GM03348 (cell line): ENCODE measurements at regions not wholly inside any gene's neighbourhood (a gene's known extent, or its start where the extent isn't known, plus 50 kb on each side); places are given as distances from the start of the nearest gene placed in this dataset.
"Not testable (repeated sequence)": the region's sequence is repeated elsewhere in the genome, so short reads cannot be mapped to it uniquely, and the experiment has no call there.

Experiments used
- DNase-seq: peaks from one replicate; pipeline ENCODE4 v3.0.0; 2012; ENCODE audit warnings: low spot score

DNA sequence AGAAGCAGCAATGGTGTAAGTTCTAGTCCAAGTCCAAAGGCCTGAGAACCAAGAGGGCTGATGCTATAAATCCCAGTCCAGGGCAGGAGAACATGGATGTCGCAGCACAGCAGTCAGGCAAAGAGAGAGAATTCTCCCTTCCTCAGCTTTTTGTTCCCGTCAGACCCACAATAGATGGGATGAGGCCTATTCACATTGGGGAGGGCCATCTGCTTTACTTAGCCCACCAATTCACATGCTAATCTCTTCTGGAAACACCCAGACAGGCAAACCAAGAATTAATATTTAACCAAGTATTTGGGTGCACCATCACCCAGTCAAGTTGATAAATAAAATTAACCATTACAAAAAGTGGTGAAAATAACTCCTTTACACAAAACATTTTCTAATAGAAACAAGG lies 511.7 kb upstream of the UBE2E2 start:
- DNase-seq: no peak

DNA sequence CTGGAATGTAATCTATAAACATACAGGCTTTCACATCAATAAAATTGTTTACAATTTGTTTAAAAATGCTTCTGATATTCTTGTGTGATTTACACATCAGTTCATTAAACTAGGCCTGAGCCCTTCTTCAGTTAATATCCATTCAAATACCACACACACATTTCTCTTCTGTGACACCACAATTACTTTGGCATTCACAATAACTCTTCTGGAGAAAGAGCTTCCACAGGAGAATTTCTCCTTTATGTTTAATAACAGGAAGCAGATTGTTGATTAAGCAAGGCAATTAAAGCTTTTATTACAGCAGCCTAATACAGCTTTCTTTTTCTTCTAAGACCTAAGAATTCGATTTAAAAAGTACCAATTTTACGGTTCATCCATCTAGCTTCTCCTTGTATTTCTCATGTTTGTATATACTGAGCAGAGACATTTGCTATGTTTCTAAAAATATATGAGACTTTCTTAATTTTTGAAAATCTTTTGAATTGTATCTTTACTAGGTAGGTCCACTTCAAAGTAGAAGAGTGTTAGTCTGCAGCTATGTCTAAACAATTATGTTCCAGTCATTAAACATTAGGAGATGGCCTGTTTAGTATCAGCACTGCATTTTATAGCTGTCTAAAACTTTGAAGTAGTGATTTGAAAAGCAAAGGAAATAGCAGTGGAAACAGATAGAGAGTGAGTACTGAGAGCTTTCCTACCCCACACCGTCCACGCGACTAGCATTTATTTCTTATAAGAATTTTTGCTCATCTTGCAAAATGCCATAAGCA lies 511.1 kb upstream of the UBE2E2 start:
- no peak for DNase-seq

DNA sequence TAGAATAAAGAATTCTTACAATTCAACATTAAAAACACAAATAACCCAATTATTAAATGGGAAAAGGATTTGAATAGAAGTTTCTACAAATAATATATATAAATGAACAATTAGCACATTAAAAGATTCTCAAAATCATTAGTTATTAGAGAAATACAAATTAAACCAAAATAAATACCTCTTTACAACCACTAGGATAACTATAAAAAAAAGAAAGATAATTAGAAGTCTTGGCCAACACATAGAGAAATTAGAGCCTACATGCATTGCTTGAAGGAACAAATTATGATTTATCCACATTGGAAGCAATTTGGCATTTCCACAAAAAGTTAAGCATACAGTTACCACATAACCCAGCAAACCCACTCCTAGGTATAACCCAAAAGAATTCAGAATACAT lies 502.3 kb upstream of the UBE2E2 start:
- DNase-seq: no peak

DNA sequence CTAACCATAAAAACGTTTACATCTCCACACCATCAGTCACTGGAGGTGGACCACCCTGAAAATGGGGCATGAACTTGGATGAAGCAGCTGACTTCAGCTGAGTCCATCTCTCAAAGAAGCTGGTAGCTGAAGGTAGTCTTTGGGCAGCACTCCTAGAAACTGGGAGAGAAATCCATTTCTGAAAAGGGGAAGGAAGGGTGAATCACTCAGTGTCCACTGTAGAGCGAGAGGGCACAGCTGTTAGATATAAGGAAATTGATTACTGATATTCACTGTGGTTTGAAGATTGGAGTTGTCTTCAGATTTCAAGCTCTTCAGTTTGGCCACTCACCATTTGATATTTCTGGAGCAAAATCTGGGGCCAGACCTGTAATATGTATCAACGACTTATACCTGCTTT lies 499.0 kb upstream of the UBE2E2 start:
- no peak for DNase-seq

DNA sequence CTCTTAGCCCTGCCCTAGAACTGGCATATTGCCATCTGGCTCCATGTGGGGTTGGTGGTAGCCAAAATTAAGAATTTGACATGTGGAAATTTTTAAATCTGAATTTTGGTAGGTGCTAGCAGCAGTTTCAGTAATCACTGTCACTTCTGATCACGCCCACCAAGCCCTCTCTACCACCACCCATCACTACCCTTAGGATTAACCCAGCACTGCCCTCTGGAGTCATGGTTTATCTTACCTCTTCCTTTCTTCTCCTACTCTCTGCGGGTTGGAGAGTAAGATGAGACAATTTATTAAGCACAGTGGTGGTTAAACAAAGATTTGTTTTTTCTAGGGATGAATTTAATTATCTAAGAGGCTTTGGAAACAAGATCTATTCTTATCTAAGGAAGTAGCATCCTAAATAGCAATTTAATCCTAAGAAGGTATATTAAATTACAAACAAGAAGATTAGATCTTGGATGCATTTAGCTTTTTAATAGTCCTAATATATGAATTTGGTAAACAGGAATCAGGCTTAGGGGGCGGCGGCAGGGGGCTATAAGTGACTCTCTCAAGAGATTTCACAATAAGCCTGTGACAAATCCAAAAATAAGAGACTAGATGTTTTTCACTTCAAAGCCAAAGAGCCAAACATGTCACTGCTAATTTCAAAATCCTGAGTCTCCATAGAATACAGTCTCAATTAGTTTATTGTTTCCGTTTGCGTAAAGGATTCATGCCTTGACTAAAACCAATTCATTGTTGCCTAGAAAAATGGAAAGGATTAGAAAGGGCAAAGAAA lies 498.4 kb upstream of the UBE2E2 start:
- DNase-seq: no peak

DNA sequence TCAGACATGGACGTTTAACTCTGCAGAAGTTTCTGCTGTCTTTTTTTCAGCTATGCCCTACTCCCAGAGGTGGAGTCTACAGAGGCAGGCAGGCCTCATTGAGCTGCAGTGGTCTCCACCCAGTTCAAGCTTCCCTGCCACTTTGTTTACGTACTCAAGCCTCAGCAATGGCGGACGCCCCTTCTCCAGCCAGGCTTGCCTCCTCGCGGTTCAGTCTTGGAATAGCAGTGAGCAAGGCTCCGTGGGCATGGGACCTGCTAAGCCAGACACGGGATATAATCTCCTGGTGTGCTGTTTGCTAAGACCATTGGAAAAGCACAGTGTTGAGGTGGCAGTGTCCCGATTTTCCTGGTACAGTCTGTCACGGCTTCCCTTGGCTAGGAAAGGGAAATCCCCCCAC lies 496.2 kb upstream of the UBE2E2 start:
- not testable (repeated sequence) for DNase-seq

DNA sequence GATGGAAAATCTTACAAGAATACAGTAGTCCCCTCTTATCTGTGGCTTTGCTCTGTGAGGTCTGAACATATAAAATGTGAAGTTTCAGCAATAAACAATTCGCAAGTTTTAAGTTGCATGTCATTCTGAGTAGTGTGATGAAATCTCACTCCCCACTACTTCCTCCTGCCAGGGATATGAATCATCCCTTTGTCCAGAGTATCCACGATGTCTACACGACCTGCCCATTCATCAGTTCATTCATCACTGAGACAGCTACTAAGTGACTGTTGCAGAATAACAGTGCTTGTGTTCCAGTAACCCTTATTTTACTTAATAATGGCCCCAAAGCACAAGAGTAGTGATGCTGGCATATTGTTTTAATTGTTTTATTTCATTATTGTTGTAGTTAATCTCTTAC lies 489.2 kb upstream of the UBE2E2 start:
- DNase-seq: peak; percentile 48

DNA sequence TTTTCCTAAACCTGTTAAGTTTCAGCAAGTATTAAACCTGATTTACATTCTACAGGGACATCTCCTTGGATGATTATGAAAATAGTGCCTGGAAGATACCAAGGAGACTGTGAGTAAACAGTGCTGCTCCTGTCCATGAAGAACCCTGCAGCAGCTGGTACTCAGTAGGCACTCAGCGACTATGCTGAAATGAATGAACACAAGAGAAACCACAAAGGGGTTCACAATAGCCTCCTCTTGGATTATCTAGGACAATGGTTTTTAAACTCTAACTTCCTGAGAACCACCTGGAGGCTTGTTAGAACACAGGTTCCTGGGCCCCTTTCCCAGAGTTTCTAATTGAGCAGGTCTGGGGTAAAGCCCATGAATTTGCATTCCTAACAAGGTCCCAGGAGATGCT lies 488.4 kb upstream of the UBE2E2 start:
- DNase-seq: no peak

DNA sequence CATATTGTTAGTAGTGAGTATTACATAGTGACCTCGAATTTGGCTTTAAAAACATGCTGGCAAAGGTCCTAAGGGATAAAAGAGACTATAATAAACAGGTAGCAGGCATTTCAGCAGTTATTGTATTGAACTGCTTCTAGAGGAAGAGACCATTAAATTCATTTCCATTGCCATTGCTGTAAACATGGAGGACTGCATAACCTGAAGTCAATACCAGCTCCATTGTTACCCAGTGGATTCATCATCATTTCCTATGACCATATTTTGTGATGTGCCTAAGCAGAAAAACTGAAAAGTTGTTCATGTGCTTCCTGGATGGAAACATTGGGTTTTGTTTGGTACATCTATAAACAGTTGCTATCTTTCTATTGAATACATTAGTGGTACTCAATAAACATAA lies 482.5 kb upstream of the UBE2E2 start:
- no peak for DNase-seq

DNA sequence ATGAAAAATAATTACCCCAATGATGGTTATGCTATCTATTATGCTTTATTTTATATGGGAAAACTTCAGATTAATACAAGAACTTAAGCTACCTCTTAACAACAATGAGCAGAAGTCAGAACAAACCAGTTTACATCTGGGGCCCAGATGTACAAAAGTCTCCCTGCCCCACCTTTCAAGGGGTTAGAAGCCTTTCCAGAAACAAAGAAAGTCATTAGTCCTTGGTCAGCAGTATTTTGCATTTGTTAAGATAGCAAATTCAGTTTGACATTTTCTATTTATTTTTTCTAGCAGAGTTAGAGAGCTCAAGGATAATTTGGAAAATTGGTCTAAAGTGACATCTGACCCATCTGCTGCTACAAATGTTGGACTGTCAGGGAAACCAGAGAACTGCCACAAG lies 478.7 kb upstream of the UBE2E2 start:
- DNase-seq: no peak

DNA sequence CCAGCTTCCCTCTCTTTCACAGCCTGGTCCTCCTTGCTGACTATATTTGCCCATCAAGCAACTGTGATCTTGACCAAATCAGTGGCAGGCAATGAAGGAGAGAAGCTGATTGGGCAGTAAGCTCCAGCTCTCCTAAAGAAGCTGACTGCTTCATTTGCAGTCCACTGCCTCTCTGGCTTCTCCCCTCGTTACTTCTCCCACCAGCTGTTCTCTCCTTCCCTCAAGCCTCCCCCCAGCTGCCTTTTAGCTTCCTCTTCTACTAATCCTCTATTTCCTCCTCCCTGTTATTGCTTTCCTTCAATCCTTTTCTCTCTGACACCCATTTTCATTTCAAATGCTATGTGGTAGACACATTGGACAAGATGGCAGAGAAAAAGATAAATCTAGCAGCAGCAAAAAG lies 474.7 kb upstream of the UBE2E2 start:
- DNase-seq: no peak

DNA sequence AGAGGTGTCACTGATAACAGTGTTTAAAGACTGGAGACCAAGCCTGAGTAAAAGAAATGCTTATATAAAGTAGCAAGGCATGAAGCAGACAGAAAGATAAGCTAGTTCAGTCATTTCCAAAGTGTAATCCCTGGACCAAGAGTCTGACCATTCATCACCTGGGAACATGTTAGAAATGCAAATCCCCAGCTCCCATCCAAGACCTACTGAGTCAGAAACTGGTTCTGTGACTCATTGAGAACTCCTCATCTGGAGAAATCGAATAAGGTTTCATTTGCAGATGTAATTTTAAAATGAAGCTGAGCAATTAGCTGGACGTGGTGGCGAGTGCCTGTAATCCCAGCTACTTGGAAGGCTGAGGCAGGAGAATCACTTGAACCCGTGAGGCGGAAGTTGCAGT lies 473.9 kb upstream of the UBE2E2 start:
- DNase-seq: no peak

DNA sequence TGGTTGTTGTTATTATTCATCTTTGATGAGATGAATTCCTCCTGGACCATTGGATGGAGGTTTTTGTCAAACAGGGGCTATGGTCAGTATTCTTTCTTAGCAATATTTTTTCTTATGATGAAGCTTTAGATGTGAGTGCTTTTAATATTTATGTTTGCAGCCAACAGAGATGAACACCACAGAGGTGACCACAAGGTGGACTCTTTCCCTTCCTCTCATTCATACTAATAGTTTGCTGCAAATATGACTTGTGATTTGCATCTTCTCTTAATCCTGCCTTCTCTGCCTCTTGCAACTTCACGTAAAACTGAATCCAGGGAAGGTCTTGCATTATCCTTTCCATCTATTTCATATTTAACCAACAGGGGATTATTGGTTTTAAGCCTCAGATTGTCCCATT lies 473.1 kb upstream of the UBE2E2 start:
- DNase-seq: no peak

DNA sequence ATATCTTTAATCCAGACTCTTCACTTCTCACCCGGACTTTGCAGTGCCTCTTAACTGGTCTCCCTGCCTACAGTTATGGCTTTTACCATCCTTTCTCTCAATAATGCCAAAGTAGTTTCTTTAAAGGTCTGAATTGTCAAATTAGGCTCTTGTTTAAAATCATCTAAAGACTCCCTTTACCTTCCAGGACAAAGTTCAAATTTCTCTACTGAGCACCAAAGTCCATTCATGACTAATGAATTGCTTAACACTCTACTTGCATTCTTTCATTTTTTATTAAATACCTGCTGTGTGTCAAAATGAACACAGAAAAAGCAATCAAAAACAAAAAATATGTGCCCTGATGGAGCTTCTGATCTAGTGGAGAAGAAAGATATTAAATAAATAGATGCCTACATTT lies 472.4 kb upstream of the UBE2E2 start:
- DNase-seq: no peak

DNA sequence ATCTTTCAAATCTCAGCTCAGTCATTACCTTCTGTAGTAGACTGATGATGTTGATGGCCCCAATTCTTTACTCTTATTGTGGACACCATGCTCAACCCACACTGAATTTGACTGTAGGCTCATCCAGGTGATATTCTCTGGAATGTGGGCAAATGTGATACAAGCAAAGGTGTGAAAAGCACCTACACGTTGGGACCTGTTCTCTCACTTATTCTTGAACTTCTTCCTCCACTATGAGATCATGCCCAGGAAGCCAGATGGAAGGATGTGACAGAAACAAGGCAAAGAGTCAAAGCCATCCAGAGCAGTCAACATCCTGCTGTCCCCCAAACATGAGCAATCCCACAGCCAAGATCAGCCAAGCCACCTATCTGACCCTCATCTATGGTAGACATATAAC lies 471.2 kb upstream of the UBE2E2 start:
- no peak for DNase-seq

DNA sequence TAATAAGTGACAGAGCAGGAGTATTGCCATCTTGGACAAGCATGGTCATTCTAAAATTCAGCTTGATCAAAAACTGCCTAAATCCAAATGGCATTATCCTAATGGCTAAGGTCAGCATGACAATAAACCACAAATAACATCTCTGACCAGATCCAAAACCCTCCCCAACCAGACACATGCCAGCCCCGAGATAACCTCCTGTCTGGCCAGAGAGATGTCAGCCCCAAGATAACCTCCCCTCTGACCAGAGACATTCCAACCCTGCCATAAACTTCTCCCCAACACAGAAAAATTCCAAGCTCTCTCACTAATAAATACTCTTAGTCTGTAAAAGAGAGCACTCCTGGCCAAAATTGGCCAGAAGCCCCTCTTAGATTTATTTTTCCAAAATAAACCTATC lies 470.5 kb upstream of the UBE2E2 start:
- DNase-seq: no peak

DNA sequence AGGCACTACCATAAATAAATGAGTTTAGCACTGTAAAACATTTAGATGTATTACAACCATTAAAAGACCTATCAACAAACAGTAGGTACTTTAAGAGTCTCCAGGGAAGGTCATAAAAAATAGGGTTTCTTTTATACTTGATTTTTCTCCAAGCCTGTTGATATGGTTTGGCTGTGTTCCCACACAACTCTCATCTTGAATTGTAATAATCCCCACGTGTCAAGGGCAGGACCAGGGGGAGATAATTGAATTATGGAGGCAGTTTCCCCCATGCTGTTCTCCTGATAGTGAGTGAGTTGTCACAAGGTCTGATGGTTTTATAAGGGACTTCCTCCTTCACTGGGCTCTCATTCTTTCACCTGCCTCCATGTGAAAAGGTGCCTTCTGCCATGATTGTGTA lies 468.9 kb upstream of the UBE2E2 start:
- DNase-seq: no peak

DNA sequence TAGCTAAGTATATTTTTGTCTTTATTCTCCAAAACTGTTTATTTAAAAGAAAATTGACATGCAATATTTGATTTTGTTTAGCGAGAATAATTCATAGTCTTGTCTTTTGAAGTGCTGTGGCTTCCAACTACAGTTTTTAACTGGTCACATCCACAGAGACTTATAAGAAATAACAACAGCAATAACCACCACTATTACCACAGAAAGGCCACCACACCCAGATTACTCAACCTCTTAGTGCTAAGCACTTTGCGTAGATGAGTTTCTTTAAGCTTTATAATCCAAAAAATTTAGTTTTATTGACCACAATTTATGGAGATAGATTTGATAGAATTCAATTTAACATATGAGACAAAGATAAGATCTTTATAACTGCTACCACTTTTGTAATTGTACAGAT lies 468.4 kb upstream of the UBE2E2 start:
- no peak for DNase-seq

DNA sequence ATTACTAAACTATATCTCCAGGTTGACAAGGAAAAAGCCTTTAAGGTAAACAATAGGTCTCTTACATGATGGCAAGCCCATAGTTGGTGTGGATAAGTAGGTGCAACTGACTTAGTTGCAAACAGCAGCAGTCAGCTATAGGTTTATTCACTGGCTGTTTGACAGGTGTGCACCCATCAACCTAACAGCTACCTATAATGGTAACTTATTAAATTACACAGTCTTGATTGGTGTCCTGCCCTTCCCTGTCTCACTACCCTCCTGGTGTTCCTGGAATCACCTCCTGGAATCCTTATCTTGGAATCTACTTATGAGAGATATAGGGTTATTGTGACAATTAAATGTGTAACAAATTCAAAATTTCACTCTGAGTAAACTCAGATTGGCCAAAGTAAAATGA lies 467.8 kb upstream of the UBE2E2 start:
- no peak for DNase-seq

DNA sequence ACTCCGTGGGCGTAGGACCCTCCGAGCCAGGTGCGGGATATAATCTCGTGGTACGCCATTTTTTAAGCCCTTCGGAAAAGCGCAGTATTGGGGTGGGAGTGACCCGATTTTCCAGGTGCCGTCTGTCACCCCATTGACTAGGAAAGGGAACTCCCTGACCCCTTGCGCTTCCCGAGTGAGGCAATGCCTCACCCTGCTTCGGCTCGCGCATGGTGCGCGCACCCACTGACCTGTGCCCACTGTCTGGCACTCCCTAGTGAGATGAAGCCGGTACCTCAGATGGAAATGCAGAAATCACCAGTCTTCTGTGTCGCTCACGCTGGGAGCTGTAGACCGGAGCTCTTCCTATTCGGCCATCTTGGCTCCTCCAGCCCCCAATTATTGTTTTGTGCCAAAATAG lies 459.7 kb upstream of the UBE2E2 start:
- DNase-seq: not testable (repeated sequence)

DNA sequence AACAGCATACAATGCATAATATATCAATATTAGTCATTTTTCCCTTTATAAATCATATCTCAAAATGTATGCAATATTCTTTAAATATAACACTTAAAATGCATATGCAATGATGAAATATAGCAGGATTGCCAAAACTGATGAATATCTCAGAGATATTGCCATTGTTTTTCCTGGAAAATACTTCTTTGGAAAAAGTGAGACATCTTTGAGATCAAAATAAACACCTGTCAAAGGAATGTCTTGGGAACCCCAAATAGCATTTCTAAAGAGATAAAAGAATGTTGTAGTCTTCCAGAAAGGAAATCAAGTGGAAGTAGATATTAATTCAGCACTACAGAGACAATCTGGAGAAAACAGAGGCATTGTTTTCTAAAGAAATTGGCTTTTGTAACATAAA lies 457.8 kb upstream of the UBE2E2 start:
- DNase-seq: no peak

DNA sequence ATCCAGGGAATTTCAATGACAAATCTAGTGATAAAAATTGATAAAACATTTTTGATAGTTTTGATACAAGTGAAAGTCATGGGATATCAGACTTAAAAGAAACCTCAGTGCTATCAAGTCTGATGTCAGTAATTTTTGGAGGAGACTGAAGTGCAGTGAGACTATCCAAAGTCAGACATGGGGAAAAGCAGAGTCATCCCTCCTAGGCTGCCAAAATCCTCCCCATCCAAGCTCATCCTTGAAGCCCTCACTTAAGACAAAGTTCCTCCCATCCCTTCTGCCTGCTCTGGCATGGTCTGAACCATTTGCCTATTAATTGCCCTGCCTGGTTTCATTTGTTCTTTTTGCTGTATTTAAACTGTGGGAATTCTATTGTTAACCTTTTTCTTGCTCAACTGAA lies 456.9 kb upstream of the UBE2E2 start:
- DNase-seq: no peak

DNA sequence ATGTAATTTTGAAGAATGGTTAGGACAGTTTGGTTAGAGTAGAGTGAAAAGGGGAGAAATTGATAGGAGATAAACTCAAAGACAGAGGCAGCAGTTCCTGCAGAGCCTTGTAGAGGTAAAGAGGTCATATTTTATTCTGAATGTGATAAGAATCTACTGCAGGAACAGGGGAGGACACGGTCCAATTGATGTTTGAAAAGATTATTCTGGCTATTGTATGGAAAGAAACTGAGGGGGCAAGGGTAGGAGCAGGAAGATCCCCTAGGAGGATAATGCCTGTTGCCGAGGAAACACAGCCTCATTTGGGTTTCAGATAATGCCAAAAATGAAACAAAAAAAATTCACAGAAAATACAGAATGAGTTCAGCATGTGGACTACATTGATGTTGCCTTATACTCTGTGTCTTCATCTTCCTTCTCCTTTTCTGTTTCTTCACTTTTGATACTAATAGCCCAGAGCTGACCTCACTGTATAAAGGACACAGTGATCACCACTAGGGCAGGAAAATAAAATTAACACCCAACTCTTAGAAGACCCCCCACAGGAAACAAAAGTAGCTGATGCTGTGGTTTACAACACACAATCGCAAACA lies 454.6 kb upstream of the UBE2E2 start:
- no peak for DNase-seq
